ENCODE measurements at regions not wholly inside any gene's neighbourhood (a gene's known extent, or its start where the extent isn't known, plus 50 kb on each side); places are given as distances from the start of the nearest gene placed in this dataset.

- no peak overlapping the region for H3K4me3 ChIP-seq
- no peaks in the 10 kb centered on the region for H3K36me3 ChIP-seq
- H3K9me3 ChIP-seq, result no peaks in the 10 kb centered on the region
- peaks cover 9 to 48% (median 11%) of the 10 kb centered on the region in 3 donors for H3K4me1 ChIP-seq
- TF ChIP-seq CTCF (IDR thresholded peaks at IDR 0.05), result no peak
- no peak for TF ChIP-seq POLR2A (IDR thresholded peaks at IDR 0.05)
- no peak for DNase-seq
- intact Hi-C loops (cut with DNase I), result loop anchor here (5.0 to 10.0 kb wide), 2 partner anchors 111 to 122 kb away; no protein-coding TSS in a partner anchor
- no peaks in the 10 kb centered on the region for H3K27me3 ChIP-seq
- H3K27ac ChIP-seq, result no peak overlapping the region
- 60 to 68% methylated on average over 3 of the region's 3 CpGs for WGBS, 2 donors
These were observed 206.0 kb downstream of the SPP2 start for GRCh38 chr2:234256516-234256915.

DNA sequence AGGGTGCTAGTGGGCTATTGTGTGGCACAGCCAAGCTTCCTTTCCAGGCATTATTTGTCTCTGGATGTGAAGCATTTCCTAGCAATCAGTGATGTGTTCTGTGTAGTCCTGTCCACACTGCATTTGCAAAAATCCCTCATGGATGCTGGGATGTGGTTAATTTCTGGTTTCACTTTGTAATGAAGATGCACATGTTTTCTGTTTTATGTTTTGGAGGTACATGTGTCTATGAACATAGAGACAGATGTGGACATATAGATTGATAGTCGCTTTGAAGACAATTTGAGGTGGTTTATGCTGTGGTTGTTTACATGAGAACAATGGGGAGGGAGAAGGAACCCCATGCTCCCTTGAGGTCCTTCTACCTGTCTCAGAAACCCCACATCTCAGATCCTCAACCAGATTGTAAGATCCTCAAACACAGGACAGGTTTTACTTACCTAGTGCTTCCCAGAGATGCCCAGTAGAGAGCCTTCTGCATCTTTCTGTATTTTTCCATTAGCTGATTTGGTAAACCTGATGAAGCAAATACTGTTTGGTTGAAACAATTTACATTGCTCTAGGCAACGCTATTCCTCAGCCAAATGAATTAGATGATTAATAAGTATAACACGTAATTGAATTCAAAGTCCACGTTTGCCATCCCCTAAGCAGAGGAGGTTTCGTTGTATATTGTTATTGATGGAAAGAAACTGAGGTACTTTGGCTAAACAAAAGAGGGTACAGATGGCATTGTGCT, 204.4 kb downstream of the SPP2 start:
- TF ChIP-seq POLR2A (IDR thresholded peaks at IDR 0.05), result no peak
- TF ChIP-seq CTCF (IDR thresholded peaks at IDR 0.05), result no peak
- no peak for DNase-seq
- Histone ChIP-seq H3K4me1 (peaks cover 9 to 58% (median 22%) of the 10 kb centered on the region in 3 donors), H3K9me3 (no peaks in the 10 kb centered on the region), H3K27ac (peak overlapping the region in 3 of 4 donors; percentile 31 to 45 (median 36)), H3K4me3 (no peak overlapping the region), H3K27me3 (no peaks in the 10 kb centered on the region), H3K36me3 (no peaks in the 10 kb centered on the region)
- intact Hi-C loops (cut with DNase I), result loop anchor here (5.0 to 10.0 kb wide), 2 partner anchors 112 to 120 kb away; no protein-coding TSS in a partner anchor
- WGBS, 2 donors, result 40 to 42% methylated on average over 5 of the region's 5 CpGs

GRCh38 chr2:234252772-234253171, 202.3 kb downstream of the SPP2 start:
- WGBS, 2 donors, result 70 to 75% methylated on average over 7 of the region's 7 CpGs
- Histone ChIP-seq H3K9me3 (no peaks in the 10 kb centered on the region), H3K4me3 (no peak overlapping the region), H3K27ac (no peak overlapping the region), H3K27me3 (no peaks in the 10 kb centered on the region), H3K36me3 (no peaks in the 10 kb centered on the region), H3K4me1 (peaks cover under 1 to 61% (median 19%) of the 10 kb centered on the region in 3 donors)
- no peak for DNase-seq
- no peak for TF ChIP-seq POLR2A (IDR thresholded peaks at IDR 0.05)
- no peak for TF ChIP-seq CTCF (IDR thresholded peaks at IDR 0.05)
- intact Hi-C loops (cut with DNase I), result loop anchor here (10.0 kb wide), 1 partner anchor 118 kb away; no protein-coding TSS in a partner anchor

- DNase-seq, result no peak
These were observed 201.1 kb downstream of the SPP2 start for GRCh38 chr2:234251326-234252271.

More at GRCh38 chr2:234251326-234252271, 201.1 kb downstream of the SPP2 start:
- peaks cover 0 to 55% (median 19%) of the 10 kb centered on the region in 3 donors for H3K4me1 ChIP-seq
- no peak overlapping the region for H3K4me3 ChIP-seq
- 43 to 48% methylated on average over 5 to 6 of the region's 8 CpGs for WGBS, 2 donors
- H3K27me3 ChIP-seq, result no peaks in the 10 kb centered on the region
- intact Hi-C loops (cut with DNase I), result loop anchor here (10.0 kb wide), 1 partner anchor 117 kb away; no protein-coding TSS in a partner anchor
- H3K27ac ChIP-seq, result peak overlapping the region in 2 of 4 donors; percentile 33 to 59
- TF ChIP-seq POLR2A (IDR thresholded peaks at IDR 0.05), result no peak
- TF ChIP-seq CTCF (IDR thresholded peaks at IDR 0.05), result no peak
- H3K9me3 ChIP-seq, result no peaks in the 10 kb centered on the region
- H3K36me3 ChIP-seq, result no peaks in the 10 kb centered on the region
